ENCODE measurements at regions not wholly inside any gene's neighbourhood (a gene's known extent, or its start where the extent isn't known, plus 50 kb on each side); places are given as distances from the start of the nearest gene placed in this dataset.

DNA sequence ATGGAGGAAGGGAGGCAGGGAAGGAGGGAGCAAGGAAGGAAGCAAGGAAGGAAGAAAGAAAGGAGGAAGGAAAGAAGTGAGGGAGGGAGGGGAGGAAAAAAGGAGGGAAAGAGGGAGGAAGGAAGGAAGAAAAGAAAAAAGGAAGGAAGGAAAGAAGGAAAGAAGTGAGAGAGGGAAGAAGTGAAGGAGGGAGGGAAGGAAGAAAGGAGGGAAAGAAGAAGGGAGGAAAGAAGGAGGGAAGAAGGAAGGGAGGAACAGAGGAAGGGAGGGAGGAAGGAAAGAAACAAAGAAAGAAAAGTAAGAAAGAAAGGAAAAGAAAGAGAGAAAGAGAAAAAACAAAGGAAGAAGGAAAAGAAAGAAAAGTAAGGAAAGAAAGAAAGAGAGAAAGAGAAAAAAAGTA lies 183.0 kb upstream of the SLC24A5 start:
- no peaks in the 10 kb centered on the region for H3K36me3 ChIP-seq (ENCODE audit: low read depth)
- no peaks in the 10 kb centered on the region for H3K9me3 ChIP-seq
- TF ChIP-seq, protein P1, sequence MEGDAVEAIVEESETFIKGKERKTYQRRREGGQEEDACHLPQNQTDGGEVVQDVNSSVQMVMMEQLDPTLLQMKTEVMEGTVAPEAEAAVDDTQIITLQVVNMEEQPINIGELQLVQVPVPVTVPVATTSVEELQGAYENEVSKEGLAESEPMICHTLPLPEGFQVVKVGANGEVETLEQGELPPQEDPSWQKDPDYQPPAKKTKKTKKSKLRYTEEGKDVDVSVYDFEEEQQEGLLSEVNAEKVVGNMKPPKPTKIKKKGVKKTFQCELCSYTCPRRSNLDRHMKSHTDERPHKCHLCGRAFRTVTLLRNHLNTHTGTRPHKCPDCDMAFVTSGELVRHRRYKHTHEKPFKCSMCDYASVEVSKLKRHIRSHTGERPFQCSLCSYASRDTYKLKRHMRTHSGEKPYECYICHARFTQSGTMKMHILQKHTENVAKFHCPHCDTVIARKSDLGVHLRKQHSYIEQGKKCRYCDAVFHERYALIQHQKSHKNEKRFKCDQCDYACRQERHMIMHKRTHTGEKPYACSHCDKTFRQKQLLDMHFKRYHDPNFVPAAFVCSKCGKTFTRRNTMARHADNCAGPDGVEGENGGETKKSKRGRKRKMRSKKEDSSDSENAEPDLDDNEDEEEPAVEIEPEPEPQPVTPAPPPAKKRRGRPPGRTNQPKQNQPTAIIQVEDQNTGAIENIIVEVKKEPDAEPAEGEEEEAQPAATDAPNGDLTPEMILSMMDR (IDR thresholded peaks at IDR 0.05): no peak
- H3K4me3 ChIP-seq: no peak overlapping the region
- no peaks in the 10 kb centered on the region for H3K4me1 ChIP-seq (ENCODE audit: low read depth)
- DNase-seq (no peak), ATAC-seq (no peak)
- intact Hi-C loops (cut with DNase I, micrococcal nuclease): no loop called here

DNA sequence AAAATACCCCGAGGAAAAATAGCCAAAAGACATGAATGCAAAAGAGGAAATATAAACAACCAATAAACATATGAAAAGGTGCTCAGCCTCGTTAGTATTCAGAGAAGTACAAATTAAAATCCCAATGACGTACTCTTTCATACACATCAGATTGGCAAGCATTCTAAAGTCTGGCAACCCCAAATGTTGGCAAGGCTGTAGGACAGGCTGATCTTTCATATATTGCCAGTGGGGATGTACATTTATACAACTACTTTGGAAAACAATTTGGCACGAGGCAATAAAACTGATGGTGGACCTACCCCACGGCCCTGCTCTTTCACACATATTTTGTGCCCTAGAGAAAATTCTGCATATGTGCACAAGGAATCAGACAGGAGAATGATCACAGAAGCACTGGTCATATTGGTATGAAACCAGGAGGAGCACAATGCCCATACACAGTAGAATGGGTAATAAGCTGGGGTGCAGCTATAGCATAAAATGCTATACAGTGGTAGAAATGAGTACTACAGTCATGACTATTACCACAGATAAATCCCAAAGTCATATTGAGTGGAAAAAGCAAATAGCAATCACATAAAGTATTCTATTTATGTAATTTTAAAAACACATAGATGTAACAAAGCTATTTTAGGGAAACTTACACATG lies 176.0 kb upstream of the SLC24A5 start:
- Histone ChIP-seq H3K36me3 (ENCODE audit: low read depth) (no peaks in the 10 kb centered on the region), H3K4me3 (no peak overlapping the region), H3K4me1 (ENCODE audit: low read depth) (no peaks in the 10 kb centered on the region), H3K9me3 (no peaks in the 10 kb centered on the region)
- TF ChIP-seq, protein P1 (IDR thresholded peaks at IDR 0.05): no peak
- DNase-seq (no peak), ATAC-seq (no peak)
- intact Hi-C loops (cut with DNase I, micrococcal nuclease): no loop called here

DNA sequence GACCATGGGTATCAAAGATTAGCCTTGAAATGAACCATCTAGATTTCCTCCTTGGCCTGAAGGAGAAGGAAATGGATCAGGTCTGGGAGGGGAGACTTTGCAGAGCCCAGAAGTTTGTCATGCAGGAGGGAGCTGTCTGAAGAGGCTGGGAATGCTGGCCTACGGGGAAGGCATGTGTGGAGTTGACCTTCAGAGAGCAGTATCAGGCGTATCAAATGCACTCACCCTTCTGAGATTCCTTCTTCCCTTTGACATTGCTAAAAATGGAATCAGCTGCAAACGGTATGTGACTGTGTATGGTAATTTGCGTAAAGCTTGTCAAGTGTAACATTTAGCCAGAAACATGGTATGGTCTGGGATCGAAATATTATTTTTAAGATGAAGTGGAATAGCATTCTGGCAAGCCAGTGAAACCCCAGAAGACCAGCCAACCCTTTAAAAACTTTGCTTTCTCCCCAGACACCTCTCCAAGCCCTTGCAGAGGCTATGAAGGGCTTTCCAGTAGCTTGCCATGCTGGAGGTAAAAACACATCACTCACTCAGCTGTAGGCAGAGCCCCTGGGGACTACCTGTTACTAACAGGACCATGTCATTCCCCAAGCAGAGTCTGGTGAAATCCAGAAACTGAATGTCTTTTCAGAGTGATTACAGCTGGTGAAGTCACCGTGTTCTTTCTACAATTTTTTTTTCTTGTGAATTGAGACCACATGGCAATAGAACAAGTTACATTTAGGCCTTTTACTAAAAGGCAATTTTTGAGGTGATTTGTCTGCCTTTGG lies 174.7 kb upstream of the SLC24A5 start:
- TF ChIP-seq, protein P1 (IDR thresholded peaks at IDR 0.05): no peak
- Histone ChIP-seq H3K36me3 (ENCODE audit: low read depth) (no peaks in the 10 kb centered on the region), H3K4me1 (ENCODE audit: low read depth) (no peaks in the 10 kb centered on the region), H3K4me3 (no peak overlapping the region), H3K9me3 (no peaks in the 10 kb centered on the region)
- intact Hi-C loops (cut with DNase I, micrococcal nuclease): no loop called here
- no peak for DNase-seq
- no peak for ATAC-seq

DNA sequence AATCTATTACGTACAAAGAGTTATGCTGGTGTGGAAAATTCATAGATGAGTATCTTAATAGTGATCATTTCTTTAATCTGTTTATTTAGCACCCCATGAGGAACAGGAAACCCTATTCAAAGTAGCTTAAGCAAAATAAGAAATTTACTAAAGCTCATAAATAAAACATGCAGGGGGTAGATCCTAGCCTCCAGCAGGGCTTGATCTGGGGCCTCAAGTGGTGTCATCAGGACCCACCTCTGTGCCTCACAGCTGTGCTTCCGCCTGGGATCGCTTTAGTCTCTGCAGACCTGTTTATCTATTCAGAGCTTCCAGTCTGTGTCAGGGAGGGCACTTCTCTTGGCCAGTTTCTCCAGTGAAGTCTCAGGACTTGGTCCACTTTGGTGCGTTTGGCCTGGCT lies 171.0 kb upstream of the SLC24A5 start:
- Histone ChIP-seq H3K36me3 (ENCODE audit: low read depth) (no peaks in the 10 kb centered on the region), H3K4me1 (ENCODE audit: low read depth) (no peaks in the 10 kb centered on the region), H3K9me3 (no peaks in the 10 kb centered on the region), H3K4me3 (no peak overlapping the region)
- DNase-seq (no peak), ATAC-seq (no peak)
- intact Hi-C loops (cut with DNase I, micrococcal nuclease): no loop called here
- TF ChIP-seq, protein P1 (IDR thresholded peaks at IDR 0.05): no peak

DNA sequence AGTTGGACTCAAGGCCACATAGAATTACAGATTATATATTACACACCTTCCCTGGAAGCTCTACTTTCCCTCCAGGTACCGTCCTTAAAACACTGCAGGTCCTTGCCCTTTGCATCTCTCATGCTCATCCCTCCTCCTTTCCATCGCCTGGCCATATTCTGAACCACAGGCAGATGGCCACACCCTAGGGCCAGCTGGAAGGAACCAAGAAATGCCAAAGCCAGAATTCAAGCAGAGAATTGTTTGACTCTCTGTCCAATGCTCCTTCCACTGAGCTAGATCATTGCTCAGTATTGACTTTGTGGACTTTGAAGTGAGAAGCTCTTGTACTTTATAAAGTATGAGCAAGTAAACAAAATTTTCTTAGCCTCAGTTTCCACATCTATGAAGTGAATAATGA lies 170.3 kb upstream of the SLC24A5 start:
- H3K9me3 ChIP-seq: no peaks in the 10 kb centered on the region
- H3K4me3 ChIP-seq: no peak overlapping the region
- no peaks in the 10 kb centered on the region for H3K4me1 ChIP-seq (ENCODE audit: low read depth)
- TF ChIP-seq, protein P1 (IDR thresholded peaks at IDR 0.05): no peak
- intact Hi-C loops (cut with DNase I, micrococcal nuclease): no loop called here
- DNase-seq (no peak), ATAC-seq (no peak)
- H3K36me3 ChIP-seq (ENCODE audit: low read depth): no peaks in the 10 kb centered on the region
